ENCODE measurements at regions not wholly inside any gene's neighbourhood (a gene's known extent, or its start where the extent isn't known, plus 50 kb on each side); places are given as distances from the start of the nearest gene placed in this dataset.

DNA sequence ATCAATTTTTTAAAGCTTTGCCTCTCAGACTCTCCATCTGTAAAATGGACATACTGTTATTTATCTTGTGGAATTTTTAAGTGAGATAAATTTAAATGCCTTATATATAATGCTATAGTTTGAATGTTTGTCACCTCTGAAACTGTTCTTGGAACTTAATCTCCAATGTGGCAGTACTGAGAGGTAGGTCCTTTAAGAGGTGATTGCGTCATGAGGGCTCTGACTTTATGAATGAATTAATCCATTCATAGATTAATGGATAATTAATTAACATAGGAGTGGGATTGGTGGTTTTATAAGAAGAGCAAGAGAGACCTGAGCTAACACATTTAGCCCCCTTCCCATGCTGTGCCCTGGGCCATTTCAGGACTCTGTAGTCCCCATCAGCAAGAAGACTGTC, 326.3 kb upstream of the TSHZ2 start:
- Histone ChIP-seq H3K27me3 (ENCODE audit: control insufficient read depth in 2 of 2, insufficient read depth in 2 of 2, low read length in 2 of 2) (peaks cover 2 to 3% of the 10 kb centered on the region in 2 donors), H3K4me3 (replicated peaks in 1 of 3; ENCODE audit: low read depth in 2 of 3, low read length in 3 of 3) (no peak overlapping the region), H3K79me2 (ENCODE audit: insufficient read depth, low read length) (no peaks in the 10 kb centered on the region), H3K4me1 (ENCODE audit: control insufficient read depth in 1 of 2, insufficient read depth in 2 of 2, low read length in 2 of 2) (no peaks in the 10 kb centered on the region), H3K9me3 (replicated peaks in 1 of 2; ENCODE audit: control insufficient read depth in 1 of 2, insufficient read depth in 1 of 2, low read length in 2 of 2) (no peaks in the 10 kb centered on the region), H3K9ac (ENCODE audit: insufficient read depth, low read length, poor library complexity, severe bottlenecking) (no peak overlapping the region), H3K4me2 (replicated peaks; ENCODE audit: extremely low read depth, low read length, poor library complexity, severe bottlenecking) (no peak overlapping the region), H3K36me3 (replicated peaks in 1 of 2; ENCODE audit: control insufficient read depth in 1 of 2, insufficient read depth in 2 of 2, low read length in 2 of 2) (no peaks in the 10 kb centered on the region), H2AFZ (ENCODE audit: insufficient read depth, low read depth, low read length, poor library complexity, severe bottlenecking) (no peak overlapping the region), H4K20me1 (ENCODE audit: insufficient read depth, low read length) (no peaks in the 10 kb centered on the region), H3K27ac (ENCODE audit: low read depth in 1 of 2, low read length in 2 of 2) (no peak overlapping the region)
- Mint-ChIP-seq H3K27me3 (ENCODE audit: low read depth in 3 of 3) (peaks cover 1 to 9% (median 2%) of the 10 kb centered on the region in 3 donors), H3K27ac (no peak overlapping the region), H3K9me3 (peaks cover 0 to 9% (median 0%) of the 10 kb centered on the region in 7 donors), H3K4me1 (no peaks in the 10 kb centered on the region), H3K4me3 (no peak overlapping the region), H3K36me3 (no peaks in the 10 kb centered on the region)
- no peak for DNase-seq
- no CpG with 5 or more reads among the region's 1 CpG for WGBS (ENCODE audit: insufficient coverage)
- TF ChIP-seq CTCF (IDR thresholded peaks at IDR 0.05) = no peak
- intact Hi-C loops (cut with micrococcal nuclease) = no loop called here

GRCh38 chr20:52643034-52643433, 329.1 kb upstream of the TSHZ2 start:
- no peak overlapping the region for H3K9ac ChIP-seq (ENCODE audit: insufficient read depth, low read length, poor library complexity, severe bottlenecking)
- Mint-ChIP-seq H3K4me1 (no peaks in the 10 kb centered on the region), H3K27ac (no peak overlapping the region)

More at GRCh38 chr20:52643034-52643433, 329.1 kb upstream of the TSHZ2 start:
- no CpG with 5 or more reads among the region's 3 CpGs for whole genome bisulfite sequencing (ENCODE audit: insufficient coverage)
- no peaks in the 10 kb centered on the region for H3K79me2 ChIP-seq (ENCODE audit: insufficient read depth, low read length)
- intact Hi-C loops (cut with micrococcal nuclease) = no loop called here
- TF ChIP-seq CTCF (IDR thresholded peaks at IDR 0.05) = no peak
- H3K4me1 ChIP-seq (ENCODE audit: control insufficient read depth in 1 of 2, insufficient read depth in 2 of 2, low read length in 2 of 2) = no peaks in the 10 kb centered on the region
- no peak overlapping the region for H3K4me3 Mint-ChIP-seq
- peaks cover 0 to 6% (median 3%) of the 10 kb centered on the region in 3 donors for H3K27me3 Mint-ChIP-seq (ENCODE audit: low read depth in 3 of 3)
- H3K36me3 ChIP-seq (replicated peaks in 1 of 2; ENCODE audit: control insufficient read depth in 1 of 2, insufficient read depth in 2 of 2, low read length in 2 of 2) = no peaks in the 10 kb centered on the region
- no peaks in the 10 kb centered on the region for H3K36me3 Mint-ChIP-seq
- no peaks in the 10 kb centered on the region for H3K27me3 ChIP-seq (ENCODE audit: control insufficient read depth in 2 of 2, insufficient read depth in 2 of 2, low read length in 2 of 2)
- no peak for DNase-seq
- H3K27ac ChIP-seq (ENCODE audit: low read depth in 1 of 2, low read length in 2 of 2) = no peak overlapping the region
- no peak overlapping the region for H3K4me3 ChIP-seq (replicated peaks in 1 of 3; ENCODE audit: low read depth in 2 of 3, low read length in 3 of 3)
- no peak overlapping the region for H3K4me2 ChIP-seq (replicated peaks; ENCODE audit: extremely low read depth, low read length, poor library complexity, severe bottlenecking)
- H3K9me3 ChIP-seq (replicated peaks in 1 of 2; ENCODE audit: control insufficient read depth in 1 of 2, insufficient read depth in 1 of 2, low read length in 2 of 2) = no peaks in the 10 kb centered on the region
- peaks cover 0 to 10% (median 7%) of the 10 kb centered on the region in 7 donors for H3K9me3 Mint-ChIP-seq
- H4K20me1 ChIP-seq (ENCODE audit: insufficient read depth, low read length) = no peaks in the 10 kb centered on the region
- H2AFZ ChIP-seq (ENCODE audit: insufficient read depth, low read depth, low read length, poor library complexity, severe bottlenecking) = no peak overlapping the region

Data from CD14-positive monocyte (primary cell).